GM18505 (cell line): ENCODE measurements at regions not wholly inside any gene's neighbourhood (a gene's known extent, or its start where the extent isn't known, plus 50 kb on each side); places are given as distances from the start of the nearest gene placed in this dataset.

Experiments used
- ATAC-seq: cut with Tn5 transposase; IDR thresholded peaks from one replicate; pipeline ENCODE4 v1.9.1; 2021; ENCODE audit not compliant: unreplicated experiment
- POLR2A ChIP-seq: IDR thresholded peaks from 4 replicates; pipeline ENCODE4 v1.6.1; 2011; ENCODE audit warnings: borderline replicate concordance; ENCODE audit not compliant: insufficient read depth, insufficient read length; ENCODE audit errors: extremely low read depth

DNA sequence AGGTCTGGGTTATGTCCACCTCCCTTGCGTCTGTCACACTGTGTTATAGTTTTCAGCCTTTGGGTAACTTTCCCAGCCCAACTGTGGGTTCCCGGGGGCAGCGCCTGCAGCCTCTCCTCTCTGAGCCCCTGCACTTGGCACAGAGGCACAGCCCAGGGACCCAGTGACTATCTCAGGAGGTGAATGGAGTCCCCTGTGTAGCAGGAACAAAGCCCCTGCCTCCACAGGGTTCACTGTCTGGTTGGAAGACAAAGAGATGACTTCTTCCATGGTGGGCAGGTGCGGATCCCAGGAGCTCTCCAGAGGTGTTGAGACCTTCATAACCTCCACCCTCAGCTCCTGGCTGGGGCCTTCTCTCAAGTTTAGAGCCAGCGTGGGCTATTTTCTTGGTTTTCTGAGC is 156.9 kb downstream of the C9orf50 start:
- no peak for TF ChIP-seq POLR2A

DNA sequence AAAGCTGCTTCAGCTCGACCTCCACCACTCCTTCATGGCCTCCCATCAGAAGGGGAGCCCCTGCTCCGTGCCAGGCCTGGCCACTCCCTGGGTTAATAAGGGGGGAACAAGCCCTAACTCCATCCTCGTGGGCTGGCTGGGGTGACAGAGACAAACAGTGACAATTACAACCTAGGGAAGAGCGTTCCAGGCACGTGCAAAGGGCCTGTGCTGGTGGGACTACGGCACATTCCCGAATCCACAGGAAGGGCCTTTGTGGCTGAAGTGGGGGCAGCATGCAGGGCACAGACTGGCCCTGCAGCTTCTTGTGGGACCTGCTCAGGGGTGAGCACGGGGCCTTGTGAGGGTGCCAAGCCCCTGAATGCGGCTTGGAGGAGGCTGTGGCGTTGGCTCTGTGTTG is 157.4 kb downstream of the C9orf50 start:
- ATAC-seq, result no peak
- TF ChIP-seq POLR2A, result no peak

More for the DNA sequence above, 156.9 kb downstream of the C9orf50 start:
- no peak for ATAC-seq

DNA sequence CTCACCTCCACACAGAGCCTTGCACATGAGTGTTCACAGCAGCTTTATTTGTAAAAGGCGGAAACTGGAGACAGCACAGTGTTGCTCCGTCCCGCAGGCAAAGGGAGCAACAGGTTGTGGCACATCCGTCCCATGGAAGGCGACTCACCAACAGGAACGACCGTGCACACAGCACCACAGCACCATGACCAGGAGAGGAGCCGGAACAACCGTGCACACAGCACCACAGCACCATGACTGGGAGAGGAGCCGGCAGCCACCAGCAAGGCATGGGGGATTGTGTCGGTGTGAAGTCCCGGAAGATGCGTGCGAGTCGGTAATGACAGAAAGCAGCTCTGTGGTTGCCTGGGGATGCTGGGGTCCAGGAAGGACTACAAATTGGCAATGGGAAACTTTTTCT is 158.5 kb downstream of the C9orf50 start:
- no peak for TF ChIP-seq POLR2A
- no peak for ATAC-seq

DNA sequence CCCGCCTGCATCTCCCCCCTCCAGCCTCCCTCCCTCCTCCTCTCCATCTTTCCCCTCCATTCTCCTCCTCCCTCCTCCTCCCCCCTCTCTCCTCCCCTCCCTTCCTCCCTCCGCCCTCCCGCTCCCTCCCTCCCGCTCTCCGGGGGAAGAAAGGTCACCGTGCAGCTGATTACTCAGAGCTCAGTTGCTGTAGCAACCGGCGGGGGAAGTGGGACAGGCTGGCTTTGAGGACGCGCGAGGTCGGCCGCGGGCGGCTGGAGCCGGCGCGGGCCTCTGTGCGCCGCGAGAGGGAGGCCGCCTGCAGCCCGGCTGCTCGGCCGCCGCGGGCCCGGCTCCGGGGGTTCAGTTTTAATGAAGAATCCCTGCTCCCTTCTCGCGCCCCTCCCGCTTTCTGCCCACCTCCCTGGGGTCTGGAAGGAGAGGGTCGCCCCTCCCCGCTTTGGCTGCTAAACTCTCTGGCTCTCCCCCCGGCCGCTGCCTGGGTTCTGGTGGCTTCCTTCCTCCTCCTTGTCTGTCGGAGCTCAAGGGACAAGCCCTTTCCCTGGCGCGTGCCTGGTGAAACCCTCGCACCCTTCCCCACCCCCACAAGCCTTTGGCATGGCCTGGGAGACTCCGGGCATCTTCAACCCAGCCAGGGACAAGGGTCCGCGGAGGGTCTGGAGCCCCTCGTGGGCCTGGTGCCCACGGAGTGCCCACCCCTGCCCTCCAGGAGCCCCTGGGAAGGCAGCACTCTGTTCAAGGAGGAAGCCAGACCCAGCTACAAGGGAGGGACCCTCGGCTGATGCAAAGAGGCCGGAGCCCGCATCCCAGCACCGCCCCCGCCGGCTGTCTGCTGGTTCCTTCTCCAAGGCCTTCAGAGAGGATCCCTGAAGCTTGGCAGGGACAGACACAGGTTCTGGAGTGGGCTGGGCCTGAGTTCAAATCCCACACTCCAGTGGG is 160.3 kb downstream of the C9orf50 start:
- peak; percentile 78 for TF ChIP-seq POLR2A
- peak; percentile 62 for ATAC-seq

DNA sequence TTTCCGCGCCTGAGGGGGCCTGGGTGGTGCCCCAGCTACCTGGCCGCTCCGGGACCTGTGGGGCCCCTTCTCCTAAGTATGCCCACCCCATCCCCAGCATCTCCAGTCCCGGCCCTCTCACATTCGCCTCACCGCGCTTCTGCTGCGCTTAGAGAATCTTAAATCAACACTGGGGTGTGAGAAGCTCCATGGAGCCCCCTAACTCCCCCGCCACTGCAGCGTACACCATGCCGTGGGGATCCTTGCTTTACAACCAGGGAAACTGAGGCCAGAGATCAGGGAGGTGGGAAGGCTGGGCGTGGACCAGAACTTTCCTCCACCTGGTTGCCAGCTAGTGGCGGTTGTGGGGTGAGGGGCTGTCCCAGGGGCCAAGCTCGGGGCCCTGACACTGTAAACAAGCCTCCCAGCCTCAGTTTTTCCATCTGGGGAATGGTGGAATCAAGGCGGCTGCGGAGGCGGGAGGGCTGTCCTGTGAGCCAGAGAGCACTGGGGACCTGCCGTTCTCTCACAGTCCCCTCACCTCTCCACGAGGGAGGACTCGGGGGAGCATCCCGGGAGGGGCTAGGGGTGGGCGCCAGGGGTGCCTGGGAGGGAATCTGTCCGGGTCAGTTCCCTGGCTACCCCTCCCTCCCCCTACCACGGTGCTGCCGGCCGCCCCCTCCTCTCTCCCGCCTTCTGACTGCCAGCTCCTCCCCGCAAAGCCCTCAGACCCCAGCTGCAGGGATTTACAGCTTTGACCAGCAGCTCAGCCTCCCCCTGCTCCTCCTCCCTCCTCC is 161.2 kb downstream of the C9orf50 start:
- no peak for TF ChIP-seq POLR2A
- ATAC-seq, result no peak

DNA sequence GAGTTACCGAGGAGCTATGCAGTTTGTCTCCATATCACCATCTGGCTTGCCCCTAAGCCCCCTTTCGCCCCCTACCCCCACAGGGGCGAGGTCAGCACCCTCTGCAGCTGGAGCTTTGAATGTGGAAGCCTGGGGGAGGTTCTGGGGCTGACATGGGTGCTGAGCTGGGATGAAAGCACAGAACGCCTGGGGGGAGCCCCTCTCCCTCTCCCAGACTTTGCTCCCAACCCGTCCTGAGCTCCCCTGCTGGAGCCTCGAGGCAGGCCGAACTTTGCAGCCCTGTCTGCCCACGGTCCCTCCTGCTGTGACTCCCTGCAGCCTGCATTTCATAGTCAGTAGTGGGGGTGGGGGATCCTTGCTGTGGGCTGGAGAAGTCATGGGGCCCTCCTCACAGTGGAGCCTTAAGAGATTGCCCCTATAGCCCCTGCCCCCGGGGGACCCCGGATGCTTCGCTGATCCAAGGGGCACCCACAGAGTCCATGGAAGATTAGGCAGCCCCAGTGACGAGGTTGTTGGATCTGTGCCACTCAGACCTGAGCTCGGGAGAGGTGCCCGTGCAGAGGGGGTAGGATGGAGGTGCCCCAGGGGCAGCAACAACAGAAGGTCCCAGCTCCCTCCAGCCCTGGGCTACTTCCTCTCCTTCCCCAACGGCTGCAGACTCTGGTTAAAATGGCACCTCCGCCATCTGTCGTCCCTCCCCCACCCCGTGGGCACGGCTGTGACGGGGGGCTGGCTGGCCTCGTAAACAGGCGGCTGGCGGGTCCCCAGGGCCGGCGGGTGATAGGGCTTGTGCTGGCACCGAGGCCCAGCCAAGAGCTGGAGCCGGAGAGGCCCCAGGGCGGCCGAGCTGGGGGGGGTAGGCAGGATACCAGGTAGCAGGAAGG is 162.0 kb downstream of the C9orf50 start:
- no peak for ATAC-seq
- TF ChIP-seq POLR2A, result no peak

DNA sequence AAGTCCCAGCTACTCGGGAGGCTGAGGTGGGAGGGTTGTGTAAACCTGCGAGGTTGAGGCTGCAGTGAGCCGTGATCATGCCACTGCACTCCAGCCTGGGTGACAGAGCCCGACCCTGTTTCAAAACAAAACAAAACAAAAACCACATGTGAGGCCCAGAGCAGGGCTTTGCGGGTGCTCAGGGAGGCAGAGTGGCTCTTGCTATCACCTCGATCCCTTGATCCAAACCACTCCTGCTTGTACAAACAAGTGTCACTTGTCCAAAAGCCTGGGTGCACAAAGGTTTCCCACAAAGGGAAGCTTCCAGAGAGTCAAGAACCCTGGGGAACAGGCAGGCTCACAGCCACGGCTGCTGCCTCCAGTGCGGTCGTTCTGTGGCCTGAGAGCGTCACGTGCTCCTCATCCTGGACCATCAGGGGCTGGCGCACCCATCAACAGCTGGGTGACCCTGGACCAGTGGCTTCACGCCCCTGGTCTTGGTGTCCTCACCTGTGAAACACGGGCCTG is 162.7 kb downstream of the C9orf50 start:
- no peak for ATAC-seq
- no peak for TF ChIP-seq POLR2A

DNA sequence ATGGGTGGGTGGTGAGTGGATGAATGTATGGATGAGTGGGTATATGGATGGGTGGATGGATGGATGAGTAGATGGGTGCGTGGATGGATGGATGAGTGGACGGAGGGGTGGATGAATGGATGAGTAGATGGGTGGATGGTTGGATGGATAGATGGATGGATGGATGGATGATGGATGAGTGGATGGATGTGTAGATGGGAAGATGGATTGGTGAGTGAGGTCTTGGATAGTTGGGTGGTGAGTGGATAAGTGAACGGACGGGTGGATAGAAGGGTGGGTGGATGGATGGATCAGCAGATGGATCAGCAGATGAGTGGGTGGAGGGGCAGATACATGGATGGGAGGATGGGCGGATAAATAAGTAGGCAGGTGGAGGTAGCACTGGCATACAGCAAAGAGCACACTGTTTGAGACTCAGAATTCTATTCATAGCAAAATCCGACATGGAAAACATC is 163.5 kb downstream of the C9orf50 start:
- ATAC-seq, result no peak
- no peak for TF ChIP-seq POLR2A

DNA sequence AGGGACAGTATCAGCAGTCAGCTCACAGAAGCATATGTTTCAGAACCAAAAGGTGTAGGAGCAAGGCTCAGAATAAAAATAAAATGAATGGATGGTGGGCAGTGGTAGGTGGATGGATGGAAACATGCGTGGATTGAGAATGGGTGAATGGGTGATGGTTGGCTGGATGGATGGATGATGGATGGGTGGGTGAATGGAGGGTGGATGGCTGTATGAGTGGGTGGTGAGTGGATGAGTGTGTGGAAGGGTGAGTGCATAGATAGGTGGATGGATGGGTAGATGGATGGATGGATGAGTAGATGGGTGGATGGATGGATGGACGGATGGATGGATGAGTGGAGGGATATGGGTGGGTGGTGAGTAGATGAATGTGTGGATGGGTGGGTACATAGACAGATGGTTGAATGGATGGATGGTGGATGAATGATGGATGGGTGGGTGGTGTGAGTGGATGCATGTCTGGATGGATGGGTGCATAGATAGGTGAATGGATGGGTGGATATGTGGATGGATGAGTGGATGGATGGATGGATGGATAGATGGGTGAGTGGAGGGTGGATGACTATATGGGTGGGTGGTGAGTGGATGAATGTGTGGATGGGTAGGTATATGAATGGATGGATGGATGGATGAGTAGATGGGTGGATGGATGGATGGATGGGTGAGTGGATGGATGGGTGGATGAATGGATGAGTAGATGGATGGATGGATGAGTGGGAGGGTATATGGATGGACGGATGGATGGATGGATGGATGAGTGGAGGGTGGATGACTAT is 164.2 kb downstream of the C9orf50 start:
- ATAC-seq, result no peak
- TF ChIP-seq POLR2A, result no peak

DNA sequence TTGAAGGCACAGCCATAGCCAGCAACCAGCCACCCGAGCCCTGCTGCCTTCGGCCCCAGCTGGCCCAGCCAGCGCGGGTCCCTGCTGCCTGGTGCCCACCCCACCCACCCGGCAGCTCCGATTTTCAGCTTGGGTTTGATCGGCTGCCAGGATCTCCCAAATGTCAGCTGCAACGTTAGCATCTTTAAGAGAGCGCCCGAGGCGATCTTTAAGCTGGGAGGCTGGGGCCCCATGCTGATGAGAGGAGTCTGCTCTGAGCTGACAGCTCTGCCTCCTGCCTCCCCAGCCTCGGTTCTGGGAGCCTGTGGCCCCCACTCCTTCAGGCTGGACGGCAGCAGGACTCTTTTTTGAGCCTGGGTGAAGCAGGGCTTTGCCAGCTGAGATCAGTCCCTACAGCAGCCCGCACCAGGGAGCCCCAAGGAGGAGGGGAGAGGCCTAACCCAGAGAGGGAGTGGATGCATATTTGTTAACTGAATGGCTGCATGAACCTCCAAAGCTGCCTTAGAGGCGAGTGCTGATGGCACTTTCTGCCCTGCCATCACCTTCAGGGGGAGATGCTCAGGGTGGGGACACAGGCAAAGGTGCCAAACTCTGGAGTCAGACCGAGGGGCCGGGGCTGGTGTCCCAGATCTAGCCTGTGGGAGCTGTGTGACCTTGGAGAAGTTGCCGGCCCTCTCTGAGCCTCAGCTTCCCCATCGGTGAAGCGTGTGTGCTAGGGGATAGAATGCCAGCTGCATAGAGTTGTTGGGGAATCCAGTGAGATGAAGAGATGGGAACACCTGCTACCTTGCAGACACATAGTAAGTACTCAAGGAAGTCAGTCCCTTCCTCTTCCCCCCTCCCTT is 165.5 kb downstream of the C9orf50 start:
- no peak for TF ChIP-seq POLR2A
- ATAC-seq, result no peak

DNA sequence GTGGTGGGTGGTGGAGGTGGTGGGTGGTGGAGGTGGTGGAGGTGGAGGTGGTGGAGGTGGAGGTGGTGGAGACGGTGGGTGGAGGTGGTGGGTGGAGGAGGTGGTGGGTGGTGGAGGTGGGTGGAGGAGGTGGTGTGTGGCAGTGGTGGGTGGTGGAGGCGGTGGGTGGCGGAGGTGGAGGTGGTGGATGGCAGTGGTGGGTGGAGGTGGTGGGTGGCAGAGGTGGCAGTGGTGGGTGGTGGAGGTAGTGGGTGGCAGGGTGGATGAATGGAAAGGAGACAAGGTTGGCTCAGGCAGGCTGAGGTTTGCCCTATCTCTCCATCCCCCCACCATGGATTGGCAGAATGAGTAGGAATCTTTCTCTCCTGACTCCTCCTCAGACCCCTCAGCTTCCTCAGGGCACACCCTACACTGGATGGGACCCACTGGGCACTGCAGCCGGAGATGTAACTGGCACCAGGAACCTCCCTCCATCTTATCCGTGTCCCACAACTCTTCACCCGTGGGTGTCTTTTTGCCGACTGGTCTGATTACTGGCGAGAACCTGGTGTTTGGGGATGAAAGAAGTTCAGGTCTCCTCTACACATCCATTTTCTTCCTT is 166.3 kb downstream of the C9orf50 start:
- no peak for ATAC-seq
- no peak for TF ChIP-seq POLR2A
